ENCODE measurements at regions not wholly inside any gene's neighbourhood (a gene's known extent, or its start where the extent isn't known, plus 50 kb on each side); places are given as distances from the start of the nearest gene placed in this dataset.
"Not testable (repeated sequence)": the region's sequence is repeated elsewhere in the genome, so short reads cannot be mapped to it uniquely, and the experiment has no call there.

DNA sequence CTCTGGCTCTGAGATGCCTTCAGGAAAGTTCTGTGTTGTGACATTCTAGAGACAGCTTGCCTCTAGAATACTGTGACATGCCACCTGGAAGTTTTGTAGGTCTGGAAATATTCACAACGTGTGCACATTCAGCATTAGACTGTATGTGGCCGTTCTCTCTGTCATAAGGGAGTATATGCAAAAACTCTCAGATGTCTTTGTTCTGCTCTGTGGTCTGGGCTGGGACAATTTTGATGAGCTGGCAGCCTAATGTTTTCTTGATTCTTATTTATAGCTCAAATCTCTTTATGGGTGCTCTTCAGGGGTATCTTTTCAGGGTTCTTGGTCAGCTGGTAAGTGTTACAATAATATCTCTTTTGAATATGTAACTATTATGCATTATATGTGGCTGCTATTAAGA is 355.1 kb downstream of the PAX1 start:
- H3K9me3 ChIP-seq (ENCODE audit: control insufficient read depth, low read depth, low read length): no peaks in the 10 kb centered on the region
- no peak overlapping the region for H3K27ac ChIP-seq (ENCODE audit: low read length)
- H3K4me1 ChIP-seq (ENCODE audit: control insufficient read depth, low read depth, low read length): peaks cover 3% of the 10 kb centered on the region
- H3K36me3 ChIP-seq (ENCODE audit: control insufficient read depth, low read depth, low read length): no peaks in the 10 kb centered on the region
- no peaks in the 10 kb centered on the region for H3K27me3 ChIP-seq (ENCODE audit: control insufficient read depth, insufficient read depth, low read length)
- H3K4me3 ChIP-seq (ENCODE audit: low read length): no peak overlapping the region
- H3K9ac ChIP-seq (ENCODE audit: low read length): no peak overlapping the region

DNA sequence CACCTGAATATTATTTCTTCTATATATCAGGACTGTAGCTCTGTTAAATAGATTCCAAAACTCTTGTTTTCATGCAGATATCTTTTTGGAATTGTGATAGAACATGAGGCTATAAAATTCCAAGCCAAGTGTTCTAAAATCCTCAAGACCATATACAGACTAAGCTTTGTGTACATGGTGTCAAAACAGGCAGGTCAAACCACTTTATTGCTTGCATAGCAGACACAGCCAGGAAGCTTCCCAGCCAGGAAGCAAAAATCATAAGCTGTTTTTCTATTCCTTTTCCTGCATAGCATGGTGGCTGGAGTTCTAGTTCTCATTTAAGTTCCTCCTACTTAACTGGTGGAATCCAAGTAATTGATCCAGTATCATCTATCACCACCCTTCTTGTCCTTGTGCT is 353.3 kb downstream of the PAX1 start:
- H3K9me3 ChIP-seq (ENCODE audit: control insufficient read depth, low read depth, low read length): no peaks in the 10 kb centered on the region
- peaks cover 3% of the 10 kb centered on the region for H3K4me1 ChIP-seq (ENCODE audit: control insufficient read depth, low read depth, low read length)
- H3K9ac ChIP-seq (ENCODE audit: low read length): no peak overlapping the region
- H3K27ac ChIP-seq (ENCODE audit: low read length): no peak overlapping the region
- no peaks in the 10 kb centered on the region for H3K27me3 ChIP-seq (ENCODE audit: control insufficient read depth, insufficient read depth, low read length)
- H3K4me3 ChIP-seq (ENCODE audit: low read length): no peak overlapping the region
- H3K36me3 ChIP-seq (ENCODE audit: control insufficient read depth, low read depth, low read length): no peaks in the 10 kb centered on the region

DNA sequence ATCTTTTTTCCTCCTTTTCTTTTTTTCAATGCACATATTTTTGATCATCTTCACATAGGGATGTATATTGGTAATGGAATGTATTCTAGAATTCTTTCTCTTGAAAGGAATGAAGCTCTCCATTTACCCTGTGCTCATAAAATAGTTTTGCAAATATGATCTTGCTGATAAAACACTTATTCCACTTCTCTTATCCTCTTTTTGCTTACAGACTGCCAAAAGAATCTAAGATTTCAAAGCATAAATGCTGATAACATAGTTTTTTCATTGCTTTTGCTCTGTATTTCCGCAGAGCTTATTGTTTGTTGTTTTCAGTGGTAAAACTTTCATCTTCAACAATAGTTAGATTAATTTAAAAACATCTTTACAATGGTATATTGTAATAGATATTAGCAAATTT is 350.5 kb downstream of the PAX1 start:
- H3K27me3 ChIP-seq (ENCODE audit: control insufficient read depth, insufficient read depth, low read length): no peaks in the 10 kb centered on the region
- no peaks in the 10 kb centered on the region for H3K9me3 ChIP-seq (ENCODE audit: control insufficient read depth, low read depth, low read length)
- no peak overlapping the region for H3K27ac ChIP-seq (ENCODE audit: low read length)
- no peaks in the 10 kb centered on the region for H3K4me1 ChIP-seq (ENCODE audit: control insufficient read depth, low read depth, low read length)
- no peak overlapping the region for H3K4me3 ChIP-seq (ENCODE audit: low read length)
- H3K9ac ChIP-seq (ENCODE audit: low read length): no peak overlapping the region
- H3K36me3 ChIP-seq (ENCODE audit: control insufficient read depth, low read depth, low read length): no peaks in the 10 kb centered on the region

DNA sequence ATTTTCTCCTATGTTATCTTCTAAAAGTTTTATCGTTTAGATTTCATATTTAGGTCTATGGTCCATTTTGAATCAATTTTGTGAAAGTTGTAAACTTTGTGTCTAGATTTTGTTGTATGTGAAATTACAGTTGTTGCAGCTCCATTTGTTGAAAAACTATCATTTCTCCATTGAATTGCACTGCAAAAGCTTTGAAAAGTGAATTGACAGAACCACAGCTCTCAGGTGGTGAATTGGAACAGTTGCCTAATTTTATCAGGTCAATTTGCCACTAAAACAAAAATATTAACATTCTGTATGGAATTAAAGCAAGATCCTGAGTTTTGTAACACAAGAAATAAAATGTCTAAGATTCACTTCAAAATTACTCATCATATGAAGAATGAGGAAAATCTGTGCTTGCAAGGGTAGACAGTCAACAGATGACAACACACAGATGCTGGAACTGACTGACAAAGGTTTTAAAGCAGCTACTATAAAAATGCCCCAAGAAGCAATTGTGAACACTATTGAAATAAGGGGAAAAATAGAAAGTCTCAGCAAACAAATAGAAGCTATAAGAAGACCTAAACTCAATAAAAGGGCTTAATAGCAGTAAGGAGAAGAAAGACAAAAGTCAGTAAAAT is 346.7 kb downstream of the PAX1 start:
- H3K4me3 ChIP-seq (ENCODE audit: low read length): no peak overlapping the region
- H3K27ac ChIP-seq (ENCODE audit: low read length): no peak overlapping the region
- H3K36me3 ChIP-seq (ENCODE audit: control insufficient read depth, low read depth, low read length): no peaks in the 10 kb centered on the region
- peaks cover 5% of the 10 kb centered on the region for H3K4me1 ChIP-seq (ENCODE audit: control insufficient read depth, low read depth, low read length)
- no peaks in the 10 kb centered on the region for H3K9me3 ChIP-seq (ENCODE audit: control insufficient read depth, low read depth, low read length)
- H3K27me3 ChIP-seq (ENCODE audit: control insufficient read depth, insufficient read depth, low read length): no peaks in the 10 kb centered on the region
- no peak overlapping the region for H3K9ac ChIP-seq (ENCODE audit: low read length)

DNA sequence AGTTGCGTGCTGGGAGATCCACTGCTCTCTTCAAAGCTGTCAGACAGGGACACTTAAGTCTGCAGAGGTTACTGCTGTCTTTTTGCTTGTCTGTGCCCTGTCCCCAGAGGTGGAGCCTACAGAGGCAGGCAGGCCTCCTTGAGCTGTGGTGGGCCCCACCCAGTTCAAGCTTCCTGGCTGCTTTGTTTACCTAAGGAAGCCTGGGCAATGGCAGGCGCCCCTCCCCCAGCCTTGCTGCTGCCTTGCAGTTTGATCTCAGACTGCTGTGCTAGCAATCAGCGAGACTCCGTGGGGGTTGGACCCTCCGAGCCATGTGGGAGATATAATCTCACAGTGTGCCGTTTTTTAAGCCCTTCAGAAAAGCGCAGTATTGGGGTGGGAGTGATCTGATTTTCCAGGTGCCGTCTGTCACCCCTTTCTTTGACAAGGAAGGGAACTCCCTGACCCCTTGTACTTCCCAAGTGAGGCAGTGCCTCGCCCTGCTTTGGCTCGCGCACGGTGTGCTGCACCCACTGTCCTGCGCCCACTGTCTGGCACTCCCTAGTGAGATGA is 340.6 kb downstream of the PAX1 start:
- not testable (repeated sequence) for H3K27ac ChIP-seq (ENCODE audit: low read length); H3K4me3 ChIP-seq (ENCODE audit: low read length); H3K36me3 ChIP-seq (ENCODE audit: control insufficient read depth, low read depth, low read length)

DNA sequence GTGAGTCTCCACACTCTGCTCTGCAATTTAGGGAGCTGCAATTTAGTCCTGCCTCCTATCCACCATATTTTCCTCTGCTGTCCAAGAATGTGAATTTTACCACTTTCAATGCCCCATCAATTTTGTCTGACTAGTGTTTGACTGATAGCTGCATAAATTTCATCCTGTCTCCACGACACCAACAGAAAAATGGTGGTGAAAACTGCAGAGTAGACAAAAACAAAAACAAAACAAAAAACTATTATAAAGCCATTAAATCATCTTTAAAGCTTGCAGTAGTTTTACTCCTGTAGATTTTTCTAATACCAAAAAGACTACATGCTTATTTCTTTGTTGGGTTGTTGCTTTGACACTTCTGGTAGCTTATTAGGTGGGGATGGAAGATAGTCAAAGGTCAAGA is 322.0 kb downstream of the PAX1 start:
- Histone ChIP-seq H3K36me3 (ENCODE audit: control insufficient read depth, low read depth, low read length) (no peaks in the 10 kb centered on the region), H3K9ac (ENCODE audit: low read length) (no peak overlapping the region), H3K27me3 (ENCODE audit: control insufficient read depth, insufficient read depth, low read length) (no peaks in the 10 kb centered on the region), H3K4me1 (ENCODE audit: control insufficient read depth, low read depth, low read length) (peaks cover 7% of the 10 kb centered on the region), H3K9me3 (ENCODE audit: control insufficient read depth, low read depth, low read length) (no peaks in the 10 kb centered on the region), H3K4me3 (ENCODE audit: low read length) (no peak overlapping the region), H3K27ac (ENCODE audit: low read length) (no peak overlapping the region)

More for the DNA sequence above, 340.6 kb downstream of the PAX1 start:
- H3K27me3 ChIP-seq (ENCODE audit: control insufficient read depth, insufficient read depth, low read length); H3K4me1 ChIP-seq (ENCODE audit: control insufficient read depth, low read depth, low read length); H3K9me3 ChIP-seq (ENCODE audit: control insufficient read depth, low read depth, low read length); H3K9ac ChIP-seq (ENCODE audit: low read length): not testable (repeated sequence)

DNA sequence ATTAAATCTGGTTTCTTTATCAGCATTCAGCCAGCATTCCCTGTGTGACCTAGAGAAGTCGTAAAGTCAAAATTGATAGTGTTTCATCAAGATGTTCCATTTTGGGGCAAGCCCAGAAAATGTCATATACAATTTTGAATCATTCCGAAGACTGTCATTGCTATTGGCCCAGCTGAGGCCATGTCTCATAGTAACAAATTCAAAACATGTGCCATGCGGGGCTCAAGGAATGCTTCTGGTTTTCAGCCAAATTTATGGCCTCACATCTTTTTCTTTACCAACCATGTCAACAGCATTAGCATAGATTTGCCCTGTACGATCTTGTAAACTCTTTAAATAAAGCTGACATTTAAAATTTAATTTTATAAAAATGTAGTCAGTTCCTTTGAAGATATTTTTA is 314.7 kb downstream of the PAX1 start:
- Histone ChIP-seq H3K36me3 (ENCODE audit: control insufficient read depth, low read depth, low read length) (no peaks in the 10 kb centered on the region), H3K9me3 (ENCODE audit: control insufficient read depth, low read depth, low read length) (no peaks in the 10 kb centered on the region), H3K27ac (ENCODE audit: low read length) (no peak overlapping the region), H3K4me1 (ENCODE audit: control insufficient read depth, low read depth, low read length) (no peaks in the 10 kb centered on the region), H3K27me3 (ENCODE audit: control insufficient read depth, insufficient read depth, low read length) (no peaks in the 10 kb centered on the region), H3K9ac (ENCODE audit: low read length) (no peak overlapping the region), H3K4me3 (ENCODE audit: low read length) (no peak overlapping the region)

DNA sequence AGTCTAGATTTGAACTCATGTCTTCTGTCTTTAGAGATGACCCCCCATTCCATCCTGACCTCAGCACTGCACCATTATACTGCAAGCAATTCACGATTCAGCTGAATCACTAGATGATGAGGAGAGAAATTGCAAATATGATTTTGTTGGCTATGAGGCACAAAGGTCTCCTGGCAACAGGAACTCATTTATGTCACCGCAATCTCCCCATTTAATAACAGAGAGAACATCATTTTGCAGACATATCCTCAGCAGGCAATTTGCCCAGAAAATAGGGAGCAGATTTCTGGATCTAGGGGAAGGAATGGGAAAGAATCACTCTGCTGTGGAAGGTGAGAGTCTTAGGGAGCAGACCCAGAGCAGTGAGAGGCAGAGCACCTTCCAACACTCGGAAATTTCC is 303.0 kb downstream of the PAX1 start:
- Histone ChIP-seq H3K9ac (ENCODE audit: low read length) (no peak overlapping the region), H3K27me3 (ENCODE audit: control insufficient read depth, insufficient read depth, low read length) (no peaks in the 10 kb centered on the region), H3K36me3 (ENCODE audit: control insufficient read depth, low read depth, low read length) (no peaks in the 10 kb centered on the region), H3K27ac (ENCODE audit: low read length) (no peak overlapping the region), H3K9me3 (ENCODE audit: control insufficient read depth, low read depth, low read length) (no peaks in the 10 kb centered on the region), H3K4me1 (ENCODE audit: control insufficient read depth, low read depth, low read length) (no peaks in the 10 kb centered on the region), H3K4me3 (ENCODE audit: low read length) (no peak overlapping the region)

DNA sequence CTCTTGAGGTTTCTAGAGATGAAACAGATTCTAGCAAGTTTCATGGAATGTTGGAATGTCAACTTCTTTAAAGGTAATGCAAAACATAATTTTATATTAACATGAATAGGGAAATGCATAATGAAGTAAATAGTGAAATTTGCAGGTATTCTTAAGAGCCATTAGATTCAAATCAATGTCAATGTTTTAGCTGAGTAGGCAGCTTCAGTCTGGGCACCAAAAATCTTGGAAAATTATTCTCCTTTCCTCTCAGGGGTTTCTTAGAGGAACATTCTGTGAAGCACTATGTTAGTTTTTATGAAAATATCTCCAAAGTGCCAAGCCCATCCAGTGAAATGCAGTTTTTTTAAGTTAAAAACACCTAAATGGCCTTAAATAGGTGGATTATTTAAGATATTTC is 300.8 kb downstream of the PAX1 start:
- no peaks in the 10 kb centered on the region for H3K4me1 ChIP-seq (ENCODE audit: control insufficient read depth, low read depth, low read length)
- H3K27ac ChIP-seq (ENCODE audit: low read length): no peak overlapping the region
- no peaks in the 10 kb centered on the region for H3K9me3 ChIP-seq (ENCODE audit: control insufficient read depth, low read depth, low read length)
- no peak overlapping the region for H3K4me3 ChIP-seq (ENCODE audit: low read length)
- no peaks in the 10 kb centered on the region for H3K36me3 ChIP-seq (ENCODE audit: control insufficient read depth, low read depth, low read length)
- no peak overlapping the region for H3K9ac ChIP-seq (ENCODE audit: low read length)
- H3K27me3 ChIP-seq (ENCODE audit: control insufficient read depth, insufficient read depth, low read length): no peaks in the 10 kb centered on the region

DNA sequence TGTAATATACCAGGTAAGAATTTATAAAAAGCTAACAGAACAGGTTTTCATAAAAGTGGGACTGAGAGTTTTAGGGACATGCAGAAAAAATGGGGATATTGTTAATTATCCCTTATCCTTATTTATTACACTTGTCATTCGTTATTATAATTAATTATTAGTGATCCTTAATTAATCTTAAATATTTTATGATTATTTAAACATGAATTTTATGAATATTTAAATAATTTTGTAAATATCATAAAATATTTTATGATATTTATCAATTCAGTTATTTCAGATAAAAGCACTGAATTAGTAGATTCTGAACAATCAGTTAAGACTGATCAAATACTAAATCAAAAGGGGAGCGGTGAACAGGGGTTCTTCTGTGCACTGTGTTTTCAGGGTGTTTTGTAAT is 300.1 kb downstream of the PAX1 start:
- no peak overlapping the region for H3K27ac ChIP-seq (ENCODE audit: low read length)
- no peaks in the 10 kb centered on the region for H3K9me3 ChIP-seq (ENCODE audit: control insufficient read depth, low read depth, low read length)
- no peak overlapping the region for H3K4me3 ChIP-seq (ENCODE audit: low read length)
- H3K9ac ChIP-seq (ENCODE audit: low read length): no peak overlapping the region
- no peaks in the 10 kb centered on the region for H3K27me3 ChIP-seq (ENCODE audit: control insufficient read depth, insufficient read depth, low read length)
- H3K36me3 ChIP-seq (ENCODE audit: control insufficient read depth, low read depth, low read length): no peaks in the 10 kb centered on the region
- H3K4me1 ChIP-seq (ENCODE audit: control insufficient read depth, low read depth, low read length): no peaks in the 10 kb centered on the region

DNA sequence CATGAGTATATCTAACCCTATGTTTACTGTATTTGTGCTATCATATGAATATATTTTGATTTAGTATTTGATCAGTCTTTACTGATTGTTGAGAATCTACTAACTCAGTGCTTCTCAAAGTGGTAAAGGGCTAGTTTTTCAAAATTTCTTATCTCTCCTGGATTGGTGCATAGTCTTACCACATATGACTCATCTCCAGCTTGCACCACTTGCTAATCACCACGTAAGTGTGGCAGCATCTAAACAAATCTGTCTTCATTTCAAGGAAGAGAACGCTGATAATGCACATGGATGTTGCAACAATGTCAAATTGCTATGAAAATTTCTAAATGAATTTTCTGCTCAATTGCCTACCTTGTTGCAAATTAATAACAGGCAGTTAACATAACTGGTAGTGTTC is 299.5 kb downstream of the PAX1 start:
- Histone ChIP-seq H3K4me1 (ENCODE audit: control insufficient read depth, low read depth, low read length) (no peaks in the 10 kb centered on the region), H3K27me3 (ENCODE audit: control insufficient read depth, insufficient read depth, low read length) (no peaks in the 10 kb centered on the region), H3K27ac (ENCODE audit: low read length) (no peak overlapping the region)

DNA sequence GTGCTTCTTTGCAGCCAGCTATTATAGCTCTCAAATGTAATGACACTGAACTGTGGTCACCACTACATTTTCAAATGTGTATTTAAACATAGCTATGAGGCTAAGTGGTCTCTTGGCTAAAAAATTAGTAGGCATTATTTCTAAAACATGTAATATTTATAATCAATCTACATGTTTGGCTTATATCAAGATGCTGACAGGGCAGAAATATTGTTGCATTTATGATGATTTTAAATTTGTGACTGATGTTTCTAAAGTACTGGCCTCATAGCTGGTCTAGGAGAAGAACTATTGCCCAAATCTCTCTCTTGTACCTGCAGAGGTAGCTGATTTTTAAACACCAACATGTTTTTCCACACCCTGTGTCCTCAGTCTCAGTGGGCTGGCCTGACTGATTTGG is 298.2 kb downstream of the PAX1 start:
- Histone ChIP-seq H3K27me3 (ENCODE audit: control insufficient read depth, insufficient read depth, low read length) (no peaks in the 10 kb centered on the region), H3K27ac (ENCODE audit: low read length) (no peak overlapping the region), H3K36me3 (ENCODE audit: control insufficient read depth, low read depth, low read length) (no peaks in the 10 kb centered on the region), H3K9me3 (ENCODE audit: control insufficient read depth, low read depth, low read length) (no peaks in the 10 kb centered on the region), H3K4me1 (ENCODE audit: control insufficient read depth, low read depth, low read length) (no peaks in the 10 kb centered on the region), H3K4me3 (ENCODE audit: low read length) (no peak overlapping the region), H3K9ac (ENCODE audit: low read length) (no peak overlapping the region)

More for the DNA sequence above, 299.5 kb downstream of the PAX1 start:
- H3K36me3 ChIP-seq (ENCODE audit: control insufficient read depth, low read depth, low read length): no peaks in the 10 kb centered on the region
- no peak overlapping the region for H3K4me3 ChIP-seq (ENCODE audit: low read length)
- no peak overlapping the region for H3K9ac ChIP-seq (ENCODE audit: low read length)
- no peaks in the 10 kb centered on the region for H3K9me3 ChIP-seq (ENCODE audit: control insufficient read depth, low read depth, low read length)

Measured in iPS-18a (cell line).